Lower leg skin (tissue), 4 donors: ENCODE measurements at regions not wholly inside any gene's neighbourhood (a gene's known extent, or its start where the extent isn't known, plus 50 kb on each side); places are given as distances from the start of the nearest gene placed in this dataset.
A peak's percentile ranks its signal among the peaks of the same experiment; 100 is the strongest.

Experiments used
- DNase-seq, 2 donors: peaks; one replicate each; pipeline ENCODE4 v3.0.0-alpha.2; 2019; ENCODE audit warnings: low spot score in 2 of 2
- H3K4me3 ChIP-seq: fragments of 200-600 bp; sonication (generic); 2 replicates; pipeline ENCODE4 v1.5.1; 2017; ENCODE audit warnings: mild to moderate bottlenecking, low read depth; ENCODE audit not compliant: poor library complexity, severe bottlenecking
- POLR2A ChIP-seq, 2 donors: fragments of 450-650 bp; IDR thresholded peaks; one replicate each; pipeline ENCODE4 v1.6.1; 2016 to 2017; ENCODE audit warnings: antibody characterized with exemption in 2 of 2, mild to moderate bottlenecking in 1 of 2, moderate library complexity in 1 of 2
- WGBS, 2 donors: methylation state at CpG; one replicate each; pipeline ENCODE4 v1.1.5; 2018; 5-methylcytosine and 5-hydroxymethylcytosine counted together
- intact Hi-C: fragments of 100-400 bp; cut with DNase I; formaldehyde crosslinking; loops from one replicate; pipeline ENCODE4 v1.15.0; 2023; ENCODE audit warnings: low total_unique reads
- TF ChIP-seq, protein P1 (sequence below), 3 donors: fragments of 450-650 bp; IDR thresholded peaks; one replicate each; pipeline ENCODE4 v1.5.1; 2016; ENCODE audit warnings: antibody characterized with exemption in 3 of 3, mild to moderate bottlenecking in 3 of 3, moderate library complexity in 2 of 3

GRCh38 chr13:111948811-111949210 is 118.1 kb upstream of the SOX1 start:
- TF ChIP-seq, protein P1, sequence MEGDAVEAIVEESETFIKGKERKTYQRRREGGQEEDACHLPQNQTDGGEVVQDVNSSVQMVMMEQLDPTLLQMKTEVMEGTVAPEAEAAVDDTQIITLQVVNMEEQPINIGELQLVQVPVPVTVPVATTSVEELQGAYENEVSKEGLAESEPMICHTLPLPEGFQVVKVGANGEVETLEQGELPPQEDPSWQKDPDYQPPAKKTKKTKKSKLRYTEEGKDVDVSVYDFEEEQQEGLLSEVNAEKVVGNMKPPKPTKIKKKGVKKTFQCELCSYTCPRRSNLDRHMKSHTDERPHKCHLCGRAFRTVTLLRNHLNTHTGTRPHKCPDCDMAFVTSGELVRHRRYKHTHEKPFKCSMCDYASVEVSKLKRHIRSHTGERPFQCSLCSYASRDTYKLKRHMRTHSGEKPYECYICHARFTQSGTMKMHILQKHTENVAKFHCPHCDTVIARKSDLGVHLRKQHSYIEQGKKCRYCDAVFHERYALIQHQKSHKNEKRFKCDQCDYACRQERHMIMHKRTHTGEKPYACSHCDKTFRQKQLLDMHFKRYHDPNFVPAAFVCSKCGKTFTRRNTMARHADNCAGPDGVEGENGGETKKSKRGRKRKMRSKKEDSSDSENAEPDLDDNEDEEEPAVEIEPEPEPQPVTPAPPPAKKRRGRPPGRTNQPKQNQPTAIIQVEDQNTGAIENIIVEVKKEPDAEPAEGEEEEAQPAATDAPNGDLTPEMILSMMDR (IDR thresholded peaks at IDR 0.05) = no peak
- no peak for TF ChIP-seq POLR2A (IDR thresholded peaks at IDR 0.05)
- intact Hi-C loops = no loop called here
- H3K4me3 ChIP-seq = no peak overlapping the region
- peak in 1 of 2 donors; percentile 60 for DNase-seq
- WGBS, 2 donors = 89 to 95% methylated on average over 7 of the region's 7 CpGs

DNA sequence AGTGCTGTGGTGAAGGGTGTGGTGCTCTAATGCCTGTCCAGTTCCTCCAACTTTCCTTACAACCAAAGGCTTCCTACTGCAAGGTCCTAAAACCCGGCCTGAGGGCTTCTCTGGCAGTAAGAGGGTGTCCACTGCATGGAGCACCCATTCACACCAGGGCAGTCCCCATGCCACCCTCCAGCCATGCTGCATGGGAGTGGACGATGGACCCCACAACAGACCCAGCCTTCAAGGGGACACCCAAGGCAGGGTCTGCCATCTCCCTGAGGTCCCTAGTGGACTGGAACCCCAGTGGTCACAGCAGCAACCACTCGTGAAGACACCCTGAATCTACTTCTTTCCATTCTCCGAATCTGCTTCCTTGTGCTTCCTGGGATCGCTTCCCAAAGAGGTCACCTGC is 117.6 kb upstream of the SOX1 start:
- WGBS, 2 donors = 90 to 92% methylated on average over 5 of the region's 5 CpGs
- TF ChIP-seq POLR2A (IDR thresholded peaks at IDR 0.05) = no peak
- TF ChIP-seq, protein P1 (IDR thresholded peaks at IDR 0.05) = no peak
- H3K4me3 ChIP-seq = no peak overlapping the region
- DNase-seq = peak in 1 of 2 donors; percentile 49
- intact Hi-C loops = no loop called here

- no peak overlapping the region for H3K4me3 ChIP-seq
- 72 to 79% methylated on average over 4 of the region's 4 CpGs for WGBS, 2 donors
- no peak for TF ChIP-seq POLR2A (IDR thresholded peaks at IDR 0.05)
- TF ChIP-seq, protein P1 (IDR thresholded peaks at IDR 0.05) = no peak
- intact Hi-C loops = no loop called here
- no peak for DNase-seq
Measured at GRCh38 chr13:111950697-111951096, 116.3 kb upstream of the SOX1 start.

DNA sequence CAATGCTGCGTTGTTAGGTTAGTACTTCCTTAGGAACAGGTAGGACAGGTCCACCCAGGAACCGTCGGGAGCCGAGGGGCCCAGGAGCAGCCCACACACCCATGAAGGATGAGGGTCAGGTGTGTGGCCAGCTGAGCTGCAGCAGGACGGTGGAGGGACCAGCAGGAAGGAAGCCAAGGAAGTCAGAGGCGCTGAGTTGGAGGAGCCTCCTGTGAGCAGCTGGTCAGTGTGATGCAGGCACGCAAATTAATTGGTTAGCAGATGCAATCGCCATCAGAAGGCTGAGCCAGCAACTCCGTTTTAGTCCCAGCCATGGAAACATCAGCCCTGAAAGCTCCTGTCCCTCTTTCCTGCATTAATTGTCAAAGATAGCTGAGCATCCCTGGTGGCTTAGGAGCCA is 114.9 kb upstream of the SOX1 start:
- no peak for TF ChIP-seq POLR2A (IDR thresholded peaks at IDR 0.05)
- TF ChIP-seq, protein P1 (IDR thresholded peaks at IDR 0.05) = no peak
- 79 to 84% methylated on average over 9 of the region's 9 CpGs for WGBS, 2 donors
- intact Hi-C loops = no loop called here
- no peak overlapping the region for H3K4me3 ChIP-seq
- peak in 1 of 2 donors; percentile 68 for DNase-seq

GRCh38 chr13:111952814-111953213 is 114.1 kb upstream of the SOX1 start:
- TF ChIP-seq POLR2A (IDR thresholded peaks at IDR 0.05) = no peak
- TF ChIP-seq, protein P1 (IDR thresholded peaks at IDR 0.05) = no peak
- H3K4me3 ChIP-seq = no peak overlapping the region
- 65 to 69% methylated on average over 8 of the region's 8 CpGs for WGBS, 2 donors
- no peak for DNase-seq
- intact Hi-C loops = no loop called here

DNA sequence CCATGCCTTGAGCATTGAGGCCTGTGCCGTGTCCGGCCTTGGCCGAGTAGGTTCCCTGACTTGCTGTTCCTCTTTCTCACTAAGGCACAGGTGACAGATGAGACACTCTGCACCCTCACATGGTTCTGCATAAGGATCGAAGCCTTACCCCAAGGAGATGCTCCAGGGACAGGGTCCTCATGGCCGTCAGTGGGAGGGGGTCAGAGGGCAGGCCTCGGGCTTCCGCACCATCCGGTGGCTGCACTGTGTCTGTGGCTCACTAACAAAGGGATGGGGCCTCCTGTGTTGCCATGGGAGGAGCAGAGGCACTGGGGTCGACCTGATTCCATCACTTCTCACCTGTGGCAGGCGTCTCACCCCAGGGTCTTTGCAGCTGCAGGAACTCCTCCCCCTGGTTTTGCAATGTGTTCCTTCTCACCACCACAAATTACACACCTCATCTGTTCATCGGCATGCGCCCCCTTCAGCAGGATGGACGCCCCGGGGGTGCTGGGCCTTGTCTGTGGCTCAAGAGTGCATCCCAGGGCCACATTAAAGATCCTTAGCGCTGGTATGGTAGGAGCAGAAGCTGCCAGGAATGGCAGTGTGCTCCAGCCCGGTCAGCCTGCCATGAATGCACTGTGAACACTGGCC is 113.3 kb upstream of the SOX1 start:
- 77 to 90% methylated on average over 12 to 16 of the region's 16 CpGs for WGBS, 2 donors
- intact Hi-C loops = no loop called here
- TF ChIP-seq, protein P1 (IDR thresholded peaks at IDR 0.05) = no peak
- TF ChIP-seq POLR2A (IDR thresholded peaks at IDR 0.05) = no peak
- no peak for DNase-seq
- no peak overlapping the region for H3K4me3 ChIP-seq
